ENCODE measurements at regions not wholly inside any gene's neighbourhood (a gene's known extent, or its start where the extent isn't known, plus 50 kb on each side); places are given as distances from the start of the nearest gene placed in this dataset.

GRCh38 chr12:68452078-68452715 is 120.0 kb upstream of the MDM1 start:
- no peak for TF ChIP-seq CTCF (IDR thresholded peaks at IDR 0.05; ENCODE audit: low read depth, low read length)
- no peak for DNase-seq (ENCODE audit: extremely low read depth, low read depth)

- no peak for TF ChIP-seq CTCF (IDR thresholded peaks at IDR 0.05; ENCODE audit: low read depth, low read length)
- no peak for DNase-seq (ENCODE audit: extremely low read depth, low read depth)
Measured at GRCh38 chr12:68453278-68453677, 121.1 kb upstream of the MDM1 start.

- no peak for TF ChIP-seq CTCF (IDR thresholded peaks at IDR 0.05; ENCODE audit: low read depth, low read length)
Measured at GRCh38 chr12:68453876-68454275, 121.7 kb upstream of the MDM1 start.

GRCh38 chr12:68454892-68455291 is 122.7 kb upstream of the MDM1 start:
- TF ChIP-seq CTCF (IDR thresholded peaks at IDR 0.05; ENCODE audit: low read depth, low read length) = no peak
- no peak for DNase-seq (ENCODE audit: extremely low read depth, low read depth)

More at GRCh38 chr12:68453876-68454275, 121.7 kb upstream of the MDM1 start:
- DNase-seq (ENCODE audit: extremely low read depth, low read depth) = no peak

- TF ChIP-seq CTCF (IDR thresholded peaks at IDR 0.05; ENCODE audit: low read depth, low read length) = no peak
- DNase-seq (ENCODE audit: extremely low read depth, low read depth) = no peak
Measured at GRCh38 chr12:68455691-68456345, 123.7 kb upstream of the MDM1 start.

- DNase-seq (ENCODE audit: extremely low read depth, low read depth) = no peak
- no peak for TF ChIP-seq CTCF (IDR thresholded peaks at IDR 0.05; ENCODE audit: low read depth, low read length)
Measured at GRCh38 chr12:68458866-68459265, 126.7 kb upstream of the MDM1 start.

- no peak for DNase-seq (ENCODE audit: extremely low read depth, low read depth)
- no peak for TF ChIP-seq CTCF (IDR thresholded peaks at IDR 0.05; ENCODE audit: low read depth, low read length)
Measured at GRCh38 chr12:68460236-68460635, 128.1 kb upstream of the MDM1 start.
